HCT116 (cell line): ENCODE measurements at regions not wholly inside any gene's neighbourhood (a gene's known extent, or its start where the extent isn't known, plus 50 kb on each side); places are given as distances from the start of the nearest gene placed in this dataset.

Experiments used
- EZH2phosphoT487 ChIP-seq: fragments of 200-600 bp; IDR thresholded peaks from 2 replicates; pipeline ENCODE4 v1.6.1; 2018; ENCODE audit warnings: antibody characterized with exemption, borderline replicate concordance
- TF ChIP-seq, protein P1 (sequence below), 3 experiments: fragments of 200-600 bp in 1 of 3; sonication (generic) in 1 of 3; IDR thresholded peaks in 2 of 3; conservative IDR thresholded peaks in 1 of 3; 2 replicates each; pipeline ENCODE4 v1.5.1; 2012 to 2017; ENCODE audit warnings: low read depth in 2 of 3, low read length in 2 of 3, antibody characterized with exemption in 1 of 3, borderline replicate concordance in 1 of 3, control low read depth in 1 of 3, mild to moderate bottlenecking in 1 of 3, mixed read lengths in 1 of 3, mixed run types in 1 of 3, moderate library complexity in 1 of 3; ENCODE audit not compliant: insufficient read depth in 1 of 3

DNA sequence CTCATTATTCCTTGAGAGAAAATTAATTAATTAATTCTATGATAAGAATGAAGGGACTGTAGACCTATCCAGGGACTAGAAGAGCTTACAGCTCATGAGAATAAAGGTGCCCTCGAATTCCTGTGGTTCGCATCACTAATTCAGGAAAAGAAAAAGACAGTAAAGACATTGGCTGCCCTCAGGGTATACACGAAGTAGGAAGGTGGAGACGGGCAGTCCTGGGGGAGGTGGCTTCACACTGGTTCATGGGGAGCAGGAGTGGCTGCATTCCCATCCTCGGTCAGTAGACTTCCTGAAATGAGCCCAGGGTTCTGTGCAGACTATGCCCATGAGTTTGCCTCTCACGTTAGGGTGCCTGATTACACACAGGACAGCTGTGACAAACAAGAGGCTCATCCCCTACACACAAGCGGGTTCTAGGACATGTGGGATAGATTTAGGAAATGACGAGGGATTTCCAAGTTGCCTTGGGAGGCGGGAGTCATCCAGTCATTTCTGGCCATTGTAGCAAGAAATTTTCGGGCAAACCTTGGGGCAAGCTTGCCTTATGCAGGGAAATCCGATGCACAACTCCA lies 282.2 kb downstream of the CYP26B1 start:
- TF ChIP-seq EZH2phosphoT487: no peak
- TF ChIP-seq, protein P1, sequence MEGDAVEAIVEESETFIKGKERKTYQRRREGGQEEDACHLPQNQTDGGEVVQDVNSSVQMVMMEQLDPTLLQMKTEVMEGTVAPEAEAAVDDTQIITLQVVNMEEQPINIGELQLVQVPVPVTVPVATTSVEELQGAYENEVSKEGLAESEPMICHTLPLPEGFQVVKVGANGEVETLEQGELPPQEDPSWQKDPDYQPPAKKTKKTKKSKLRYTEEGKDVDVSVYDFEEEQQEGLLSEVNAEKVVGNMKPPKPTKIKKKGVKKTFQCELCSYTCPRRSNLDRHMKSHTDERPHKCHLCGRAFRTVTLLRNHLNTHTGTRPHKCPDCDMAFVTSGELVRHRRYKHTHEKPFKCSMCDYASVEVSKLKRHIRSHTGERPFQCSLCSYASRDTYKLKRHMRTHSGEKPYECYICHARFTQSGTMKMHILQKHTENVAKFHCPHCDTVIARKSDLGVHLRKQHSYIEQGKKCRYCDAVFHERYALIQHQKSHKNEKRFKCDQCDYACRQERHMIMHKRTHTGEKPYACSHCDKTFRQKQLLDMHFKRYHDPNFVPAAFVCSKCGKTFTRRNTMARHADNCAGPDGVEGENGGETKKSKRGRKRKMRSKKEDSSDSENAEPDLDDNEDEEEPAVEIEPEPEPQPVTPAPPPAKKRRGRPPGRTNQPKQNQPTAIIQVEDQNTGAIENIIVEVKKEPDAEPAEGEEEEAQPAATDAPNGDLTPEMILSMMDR (IDR thresholded peaks at IDR 0.05 in 2 of 3, conservative IDR thresholded peaks at IDR 0.05 in 1 of 3; ENCODE audit: borderline replicate concordance in 1 of 3, insufficient read depth in 1 of 3, low read depth in 2 of 3, low read length in 2 of 3): no peak
